Natural killer cell (primary cell): ENCODE measurements at regions not wholly inside any gene's neighbourhood (a gene's known extent, or its start where the extent isn't known, plus 50 kb on each side); places are given as distances from the start of the nearest gene placed in this dataset.

ENCODE experiments used
- ATAC-seq, 3 donors: fragments of 150-1000 bp in 2 of 3; fragments of 200-7000 bp in 1 of 3; cut with Tn5 transposase; 1 replicate in 1 of 3; 2 replicates in 2 of 3; pipeline ENCODE4 v1.10.0; 2021; ENCODE audit warnings: mild to moderate bottlenecking in 2 of 3, moderate library complexity in 2 of 3
- DNase-seq, 2 donors: peaks; one replicate each; pipeline versions ENCODE4 v3.0.0 to v3.0.0-alpha.2; 2013 to 2021; ENCODE audit warnings: mixed read lengths in 1 of 2
- H3K27ac ChIP-seq: one replicate; pipeline ENCODE4 v1.5.1; 2013; ENCODE audit warnings: mild to moderate bottlenecking, low read length
- H3K27me3 ChIP-seq: one replicate; pipeline ENCODE4 v1.6.1; 2013; ENCODE audit warnings: low read length; ENCODE audit not compliant: control insufficient read depth, insufficient read depth
- H3K36me3 ChIP-seq: one replicate; pipeline ENCODE4 v1.6.1; 2013; ENCODE audit warnings: low read length; ENCODE audit not compliant: control insufficient read depth, insufficient read depth
- H3K4me1 ChIP-seq: one replicate; pipeline ENCODE4 v1.6.1; 2013; ENCODE audit warnings: low read length; ENCODE audit not compliant: control insufficient read depth, insufficient read depth
- H3K4me3 ChIP-seq: one replicate; pipeline ENCODE4 v1.5.1; 2013; ENCODE audit warnings: low read length
- H3K9me3 ChIP-seq: one replicate; pipeline ENCODE4 v1.6.1; 2013; ENCODE audit warnings: low read length; ENCODE audit not compliant: control insufficient read depth, insufficient read depth
- H3K27ac Mint-ChIP-seq, 2 donors: one replicate each; pipeline ENCODE4 v1.8.0; 2022; ENCODE audit warnings: mild to moderate bottlenecking in 2 of 2, mixed read lengths in 2 of 2, moderate library complexity in 1 of 2
- H3K27me3 Mint-ChIP-seq, 2 donors: one replicate each; pipeline ENCODE4 v1.8.0; 2022; ENCODE audit warnings: low read depth in 2 of 2, mixed read lengths in 2 of 2
- H3K36me3 Mint-ChIP-seq: one replicate; pipeline ENCODE4 v1.8.0; 2022; ENCODE audit warnings: mixed read lengths
- H3K4me1 Mint-ChIP-seq, 2 donors: one replicate each; pipeline ENCODE4 v1.8.0; 2022; ENCODE audit warnings: mixed read lengths in 2 of 2
- H3K4me3 Mint-ChIP-seq: one replicate; pipeline ENCODE4 v1.8.0; 2022; ENCODE audit warnings: mild to moderate bottlenecking, moderate library complexity, mixed read lengths
- H3K9me3 Mint-ChIP-seq, 2 donors: one replicate each; pipeline ENCODE4 v1.8.0; 2022; ENCODE audit warnings: mixed read lengths in 2 of 2
- WGBS: methylation state at CpG from one replicate; pipeline ENCODE4 v1.1.7; 2013; ENCODE audit warnings: missing lambda C conversion rate; ENCODE audit not compliant: insufficient coverage; 5-methylcytosine and 5-hydroxymethylcytosine counted together
- intact Hi-C: fragments of 100-400 bp; cut with micrococcal nuclease; formaldehyde crosslinking; loops from one replicate; pipeline ENCODE4 v1.14.2; 2022
- TF ChIP-seq, protein P1 (sequence below): fragments of 200-600 bp; IDR thresholded peaks from one replicate; pipeline ENCODE4 v1.8.0; 2022; ENCODE audit warnings: antibody characterized with exemption

GRCh38 chr20:4443016-4443415 lies 193.9 kb upstream of the ADRA1D start:
- H3K27ac Mint-ChIP-seq, result no peak overlapping the region
- H3K4me3 ChIP-seq, result no peak overlapping the region
- peaks cover 2% of the 10 kb centered on the region for H3K27me3 ChIP-seq
- intact Hi-C loops, result no loop called here
- TF ChIP-seq, protein P1, sequence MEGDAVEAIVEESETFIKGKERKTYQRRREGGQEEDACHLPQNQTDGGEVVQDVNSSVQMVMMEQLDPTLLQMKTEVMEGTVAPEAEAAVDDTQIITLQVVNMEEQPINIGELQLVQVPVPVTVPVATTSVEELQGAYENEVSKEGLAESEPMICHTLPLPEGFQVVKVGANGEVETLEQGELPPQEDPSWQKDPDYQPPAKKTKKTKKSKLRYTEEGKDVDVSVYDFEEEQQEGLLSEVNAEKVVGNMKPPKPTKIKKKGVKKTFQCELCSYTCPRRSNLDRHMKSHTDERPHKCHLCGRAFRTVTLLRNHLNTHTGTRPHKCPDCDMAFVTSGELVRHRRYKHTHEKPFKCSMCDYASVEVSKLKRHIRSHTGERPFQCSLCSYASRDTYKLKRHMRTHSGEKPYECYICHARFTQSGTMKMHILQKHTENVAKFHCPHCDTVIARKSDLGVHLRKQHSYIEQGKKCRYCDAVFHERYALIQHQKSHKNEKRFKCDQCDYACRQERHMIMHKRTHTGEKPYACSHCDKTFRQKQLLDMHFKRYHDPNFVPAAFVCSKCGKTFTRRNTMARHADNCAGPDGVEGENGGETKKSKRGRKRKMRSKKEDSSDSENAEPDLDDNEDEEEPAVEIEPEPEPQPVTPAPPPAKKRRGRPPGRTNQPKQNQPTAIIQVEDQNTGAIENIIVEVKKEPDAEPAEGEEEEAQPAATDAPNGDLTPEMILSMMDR, result no peak
- DNase-seq, result no peak
- H3K4me1 ChIP-seq, result no peaks in the 10 kb centered on the region
- peaks cover 0 to 5% of the 10 kb centered on the region in 2 donors for H3K27me3 Mint-ChIP-seq
- no peak for ATAC-seq
- WGBS, result 85% methylated on average over 4 of the region's 4 CpGs
- H3K36me3 ChIP-seq, result no peaks in the 10 kb centered on the region
- no peaks in the 10 kb centered on the region for H3K9me3 ChIP-seq
- H3K27ac ChIP-seq, result no peak overlapping the region
- no peak overlapping the region for H3K4me3 Mint-ChIP-seq
- H3K36me3 Mint-ChIP-seq, result no peaks in the 10 kb centered on the region
- H3K4me1 Mint-ChIP-seq, result no peaks in the 10 kb centered on the region
- no peaks in the 10 kb centered on the region for H3K9me3 Mint-ChIP-seq

GRCh38 chr20:4441871-4442270 lies 192.8 kb upstream of the ADRA1D start:
- Histone ChIP-seq H3K27ac (no peak overlapping the region), H3K4me3 (no peak overlapping the region), H3K4me1 (no peaks in the 10 kb centered on the region), H3K9me3 (no peaks in the 10 kb centered on the region), H3K27me3 (no peaks in the 10 kb centered on the region), H3K36me3 (no peaks in the 10 kb centered on the region)
- Mint-ChIP-seq H3K4me1 (no peaks in the 10 kb centered on the region), H3K9me3 (no peaks in the 10 kb centered on the region), H3K36me3 (no peaks in the 10 kb centered on the region), H3K4me3 (no peak overlapping the region), H3K27ac (no peak overlapping the region), H3K27me3 (peaks cover 0 to 5% of the 10 kb centered on the region in 2 donors)
- TF ChIP-seq, protein P1, result no peak
- intact Hi-C loops, result no loop called here
- WGBS, result 90% methylated on average over 2 of the region's 3 CpGs
- DNase-seq (no peak), ATAC-seq (no peak)

DNA sequence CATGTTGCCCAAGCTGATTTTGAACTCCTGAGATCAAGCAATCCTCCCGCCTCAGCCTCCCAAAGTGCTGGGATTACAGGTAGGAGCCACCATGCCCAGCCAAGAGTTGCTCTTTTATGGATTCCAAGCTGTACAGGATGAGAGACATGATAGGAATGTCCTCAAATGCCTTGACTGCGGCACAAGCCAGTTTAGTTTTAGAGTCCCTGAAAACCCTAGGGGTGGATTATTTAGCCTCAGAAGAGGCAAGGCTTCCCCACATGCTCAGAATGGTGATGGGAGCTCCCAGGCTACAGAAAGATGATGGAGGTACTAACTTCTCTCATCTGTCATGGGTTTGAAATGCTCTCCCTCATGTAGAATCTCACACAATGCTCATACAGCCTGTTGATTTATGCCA lies 192.1 kb upstream of the ADRA1D start:
- no peak for ATAC-seq
- H3K36me3 Mint-ChIP-seq, result no peaks in the 10 kb centered on the region
- H3K9me3 Mint-ChIP-seq, result no peaks in the 10 kb centered on the region
- no peak overlapping the region for H3K27ac Mint-ChIP-seq
- DNase-seq, result no peak
- Histone ChIP-seq H3K36me3 (no peaks in the 10 kb centered on the region), H3K9me3 (no peaks in the 10 kb centered on the region), H3K27ac (no peak overlapping the region), H3K27me3 (no peaks in the 10 kb centered on the region), H3K4me3 (no peak overlapping the region), H3K4me1 (no peaks in the 10 kb centered on the region)
- H3K27me3 Mint-ChIP-seq, result peaks cover 0 to 5% of the 10 kb centered on the region in 2 donors
- 98% methylated on average over 2 of the region's 2 CpGs for WGBS
- intact Hi-C loops, result no loop called here
- TF ChIP-seq, protein P1, result no peak
- no peak overlapping the region for H3K4me3 Mint-ChIP-seq
- H3K4me1 Mint-ChIP-seq, result no peaks in the 10 kb centered on the region

GRCh38 chr20:4439461-4439860 lies 190.4 kb upstream of the ADRA1D start:
- Mint-ChIP-seq H3K4me1 (no peaks in the 10 kb centered on the region), H3K4me3 (no peak overlapping the region), H3K27me3 (peaks cover 0 to 3% of the 10 kb centered on the region in 2 donors), H3K27ac (no peak overlapping the region), H3K9me3 (no peaks in the 10 kb centered on the region), H3K36me3 (no peaks in the 10 kb centered on the region)
- Histone ChIP-seq H3K4me1 (no peaks in the 10 kb centered on the region), H3K4me3 (no peak overlapping the region), H3K9me3 (no peaks in the 10 kb centered on the region), H3K27ac (no peak overlapping the region), H3K36me3 (no peaks in the 10 kb centered on the region), H3K27me3 (no peaks in the 10 kb centered on the region)
- intact Hi-C loops, result no loop called here
- TF ChIP-seq, protein P1, result no peak
- WGBS, result 83% methylated on average over 5 of the region's 5 CpGs
- no peak for DNase-seq
- no peak for ATAC-seq
